Heart right ventricle (tissue), 16 donors: ENCODE measurements at regions not wholly inside any gene's neighbourhood (a gene's known extent, or its start where the extent isn't known, plus 50 kb on each side); places are given as distances from the start of the nearest gene placed in this dataset.

ENCODE experiments used
- ATAC-seq, 8 donors: fragments of 200-7000 bp; cut with Tn5 transposase; one replicate each; pipeline ENCODE4 v1.9.1; 2020; ENCODE audit warnings: mild to moderate bottlenecking in 8 of 8, moderate library complexity in 8 of 8, moderate number of reproducible peaks in 1 of 8
- DNase-seq, 2 donors: peaks; one replicate each; pipeline ENCODE4 v3.0.0-alpha.2; 2020
- H3K27ac ChIP-seq, 10 donors: fragments of 200-600 bp; sonication (generic) in 2 of 10; one replicate each; pipeline versions ENCODE4 v1.5.0 to v1.8.0; 2020 to 2022; ENCODE audit warnings: mild to moderate bottlenecking in 3 of 10
- H3K27me3 ChIP-seq, 7 donors: fragments of 200-600 bp; one replicate each; pipeline ENCODE4 v1.8.0; 2021 to 2022; ENCODE audit warnings: mild to moderate bottlenecking in 2 of 7
- H3K36me3 ChIP-seq, 9 donors: fragments of 200-600 bp; sonication (generic) in 1 of 9; one replicate each; pipeline versions ENCODE4 v1.5.0 to v1.8.0; 2020 to 2022; ENCODE audit warnings: mild to moderate bottlenecking in 2 of 9
- H3K4me1 ChIP-seq, 9 donors: fragments of 200-600 bp; sonication (generic) in 1 of 9; one replicate each; pipeline versions ENCODE4 v1.5.0 to v1.8.0; 2020 to 2022; ENCODE audit warnings: mild to moderate bottlenecking in 4 of 9
- H3K4me3 ChIP-seq, 10 donors: fragments of 200-600 bp; sonication (generic) in 2 of 10; one replicate each; pipeline versions ENCODE4 v1.5.0 to v1.8.0; 2020 to 2022; ENCODE audit warnings: mild to moderate bottlenecking in 7 of 10, moderate library complexity in 2 of 10
- H3K9me3 ChIP-seq, 11 donors: fragments of 200-600 bp in 10 of 11; sonication (generic) in 2 of 11; one replicate each; pipeline versions ENCODE4 v1.5.0 to v1.8.0; 2013 to 2022; ENCODE audit warnings: mild to moderate bottlenecking in 2 of 11, control low read depth in 1 of 11, moderate library complexity in 1 of 11
- WGBS, 2 donors: extraction: QIAGEN DNeasy Blood & Tissue Kit; methylation state at CpG; one replicate each; pipeline ENCODE4 v1.1.7; 2013; ENCODE audit warnings: inconsistent platforms in 1 of 2; 5-methylcytosine and 5-hydroxymethylcytosine counted together
- intact Hi-C, 10 donors: fragments of 100-400 bp; cut with DNase I; formaldehyde crosslinking; loops; one replicate each; pipeline versions ENCODE4 v1.11.1 to v1.14.2; 2022
- TF ChIP-seq, protein P1 (sequence below), 9 donors: fragments of 200-600 bp; sonication (generic) in 2 of 9; IDR thresholded peaks; one replicate each; pipeline versions ENCODE4 v1.5.0 to v1.8.0; 2021 to 2022; ENCODE audit warnings: antibody characterized with exemption in 9 of 9, mild to moderate bottlenecking in 5 of 9, moderate library complexity in 1 of 9
- donor health status: Arrhythmogenic right ventricular cardiomyopathy.
- donor health status: ischemic (EF 13 %, LVEDD 7.1; RV severe dilation, severe dysfunction).
- donor health status: healthy with polysubstance abuse.
- donor health status: DM: no; HTN: yes; CAD: no.
- donor health status: DM: no; HTN: no; CAD: no.
- donor health status: ischemic (EF 25% LVEDD 6.9; RV normal size, moderate dysfunction).
- donor health status: ischemic (EF 25% LVEDD 5.7; RV mildly dilated, moderate dysfunction).
- donor health status: healthy.
- donor health status: DM: yes; HTN: yes; CAD: no.
- donor health status: Ischemic cardiomyopathy.
- donor health status: ischemic (EF 35%, LVEDD 5.7; RV mildly dilated, moderate dysfunction).
- donor health status: nonischemic (EF 11% LVEDD 7.7; RV severe dilation, severe dysfunction).
- donor health status: DM: yes; HTN: yes; CAD: no.
- donor health status: PGD.
- donor health status: ischemic (EF 29% LVEDD 5.4; RV normal size, mild dysfunction).
- donor health status: nonischemic (EF 23%, LVEDD 6.1; RV moderate dilation, normal function).

DNA sequence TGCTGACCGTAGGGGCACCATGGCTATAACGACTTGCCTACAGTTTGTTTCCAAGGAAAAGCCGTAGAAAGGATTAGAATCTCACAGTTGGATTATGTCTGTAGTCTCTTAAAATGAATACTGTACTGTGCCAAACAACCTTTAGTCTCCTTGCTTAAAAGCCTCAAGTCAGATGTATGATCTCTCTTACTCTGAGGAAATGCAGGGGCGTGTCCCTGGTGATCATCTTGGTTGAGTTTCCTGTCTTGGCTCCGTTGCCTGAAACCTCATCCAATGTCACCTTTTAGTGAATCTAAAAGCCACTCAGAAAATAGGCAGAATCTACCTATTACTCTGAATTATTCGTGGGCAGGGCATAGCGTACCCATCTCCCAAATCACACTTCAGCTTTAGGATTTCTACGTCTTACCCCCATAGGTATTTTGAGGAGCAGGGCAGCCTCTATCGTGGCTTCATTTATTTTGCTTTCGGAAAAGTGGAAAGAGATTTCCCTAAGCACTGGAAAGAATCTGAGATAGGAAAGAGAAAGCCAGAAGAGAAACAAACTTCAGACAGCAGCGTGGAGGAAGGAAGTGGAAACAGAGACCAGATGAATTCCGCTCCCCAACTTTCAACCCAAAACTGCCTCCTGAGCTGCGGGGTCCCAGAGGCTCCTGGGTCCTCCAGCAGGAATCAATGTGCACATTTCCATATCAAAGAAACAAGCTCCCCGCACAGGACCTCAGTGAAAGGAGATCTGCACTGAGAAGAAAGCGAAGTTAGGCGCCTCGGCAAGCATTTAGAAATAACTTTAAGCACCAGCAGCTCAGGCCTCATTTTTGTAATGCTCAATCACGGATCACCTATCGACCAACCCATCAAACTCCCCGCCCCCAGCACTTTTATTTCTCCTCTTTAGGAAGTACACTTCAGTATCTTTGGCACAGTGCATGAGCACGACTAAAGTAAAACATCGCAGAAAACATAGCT is 245.8 kb downstream of the ETS1 start:
- ATAC-seq (peak in 6 of 8 donors; percentile 27 to 66 (median 57)), DNase-seq (peak in 1 of 2 donors; percentile 44)
- Histone ChIP-seq H3K27ac (peak overlapping the region in 9 of 10 donors; percentile 61 to 83 (median 74)), H3K36me3 (no peaks in the 10 kb centered on the region), H3K4me1 (peaks cover 0 to 47% (median 36%) of the 10 kb centered on the region in 9 donors), H3K9me3 (no peaks in the 10 kb centered on the region), H3K4me3 (no peak overlapping the region), H3K27me3 (no peaks in the 10 kb centered on the region)
- TF ChIP-seq, protein P1, sequence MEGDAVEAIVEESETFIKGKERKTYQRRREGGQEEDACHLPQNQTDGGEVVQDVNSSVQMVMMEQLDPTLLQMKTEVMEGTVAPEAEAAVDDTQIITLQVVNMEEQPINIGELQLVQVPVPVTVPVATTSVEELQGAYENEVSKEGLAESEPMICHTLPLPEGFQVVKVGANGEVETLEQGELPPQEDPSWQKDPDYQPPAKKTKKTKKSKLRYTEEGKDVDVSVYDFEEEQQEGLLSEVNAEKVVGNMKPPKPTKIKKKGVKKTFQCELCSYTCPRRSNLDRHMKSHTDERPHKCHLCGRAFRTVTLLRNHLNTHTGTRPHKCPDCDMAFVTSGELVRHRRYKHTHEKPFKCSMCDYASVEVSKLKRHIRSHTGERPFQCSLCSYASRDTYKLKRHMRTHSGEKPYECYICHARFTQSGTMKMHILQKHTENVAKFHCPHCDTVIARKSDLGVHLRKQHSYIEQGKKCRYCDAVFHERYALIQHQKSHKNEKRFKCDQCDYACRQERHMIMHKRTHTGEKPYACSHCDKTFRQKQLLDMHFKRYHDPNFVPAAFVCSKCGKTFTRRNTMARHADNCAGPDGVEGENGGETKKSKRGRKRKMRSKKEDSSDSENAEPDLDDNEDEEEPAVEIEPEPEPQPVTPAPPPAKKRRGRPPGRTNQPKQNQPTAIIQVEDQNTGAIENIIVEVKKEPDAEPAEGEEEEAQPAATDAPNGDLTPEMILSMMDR (IDR thresholded peaks at IDR 0.05), result no peak
- intact Hi-C loops, result loop anchor here in 3 of 10 donors (5.0 kb wide), 3 partner anchors 49 to 126 kb away; no protein-coding TSS in a partner anchor
- 68 to 73% methylated on average over 22 of the region's 22 CpGs for WGBS, 2 donors

DNA sequence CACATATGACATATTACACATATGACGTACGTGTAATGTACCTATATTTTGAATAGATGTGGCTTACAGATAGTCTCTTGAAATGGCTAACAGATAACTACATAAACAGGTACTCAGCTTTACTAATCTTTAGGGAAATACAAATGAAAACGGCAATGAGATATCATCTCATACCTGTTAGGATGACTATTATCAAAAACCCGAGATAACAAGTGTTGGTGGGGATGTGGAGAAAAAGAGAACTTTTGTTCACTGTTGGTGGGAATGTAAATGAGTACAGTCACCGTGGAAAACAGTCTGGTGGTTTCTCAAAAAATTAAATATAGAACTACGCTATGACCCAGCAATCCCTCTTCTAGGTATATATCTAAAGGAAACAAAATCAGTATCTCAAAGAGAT is 247.6 kb downstream of the ETS1 start:
- H3K27me3 ChIP-seq, result no peaks in the 10 kb centered on the region
- peak overlapping the region in 5 of 10 donors; percentile 73 to 83 (median 80) for H3K27ac ChIP-seq
- H3K4me3 ChIP-seq, result no peak overlapping the region
- no peaks in the 10 kb centered on the region for H3K36me3 ChIP-seq
- no peak for DNase-seq
- H3K4me1 ChIP-seq, result peaks cover 0 to 65% (median 54%) of the 10 kb centered on the region in 9 donors
- intact Hi-C loops, result loop anchor here in 5 of 10 donors (5.0 to 10.0 kb wide), 6 partner anchors 42 to 128 kb away; no protein-coding TSS in a partner anchor
- TF ChIP-seq, protein P1 (IDR thresholded peaks at IDR 0.05), result no peak
- 91 to 92% methylated on average over 6 of the region's 6 CpGs for WGBS, 2 donors
- no peak for ATAC-seq
- H3K9me3 ChIP-seq, result no peaks in the 10 kb centered on the region

DNA sequence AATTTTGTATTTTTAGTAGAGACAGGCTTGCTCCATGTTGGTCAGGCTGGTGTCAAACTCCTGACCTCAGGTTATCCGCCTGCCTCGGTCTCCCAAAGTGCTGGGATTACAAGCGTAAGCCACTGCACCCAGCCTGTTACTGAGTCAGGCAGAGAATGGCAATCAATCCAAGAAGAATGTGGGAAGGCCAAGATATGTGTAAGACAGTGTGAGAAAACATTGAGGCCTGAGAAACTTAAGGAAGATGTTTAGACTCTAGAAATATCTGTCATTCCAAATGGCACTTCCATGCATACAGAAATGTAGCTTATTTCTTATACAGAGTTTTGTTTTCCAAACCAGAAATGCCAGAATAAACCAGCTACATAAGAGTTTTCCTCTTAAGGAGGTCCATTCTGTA is 248.5 kb downstream of the ETS1 start:
- Histone ChIP-seq H3K9me3 (no peaks in the 10 kb centered on the region), H3K4me1 (peaks cover 0 to 72% (median 59%) of the 10 kb centered on the region in 9 donors), H3K27me3 (no peaks in the 10 kb centered on the region), H3K27ac (peak overlapping the region in 2 of 10 donors; percentile 73 to 83), H3K4me3 (no peak overlapping the region), H3K36me3 (no peaks in the 10 kb centered on the region)
- intact Hi-C loops, result loop anchor here in 4 of 10 donors (5.0 to 10.0 kb wide), 4 partner anchors 42 to 128 kb away; no protein-coding TSS in a partner anchor
- DNase-seq (no peak), ATAC-seq (no peak)
- TF ChIP-seq, protein P1 (IDR thresholded peaks at IDR 0.05), result no peak
- WGBS, 2 donors, result 98 to 99% methylated on average over 3 of the region's 3 CpGs

DNA sequence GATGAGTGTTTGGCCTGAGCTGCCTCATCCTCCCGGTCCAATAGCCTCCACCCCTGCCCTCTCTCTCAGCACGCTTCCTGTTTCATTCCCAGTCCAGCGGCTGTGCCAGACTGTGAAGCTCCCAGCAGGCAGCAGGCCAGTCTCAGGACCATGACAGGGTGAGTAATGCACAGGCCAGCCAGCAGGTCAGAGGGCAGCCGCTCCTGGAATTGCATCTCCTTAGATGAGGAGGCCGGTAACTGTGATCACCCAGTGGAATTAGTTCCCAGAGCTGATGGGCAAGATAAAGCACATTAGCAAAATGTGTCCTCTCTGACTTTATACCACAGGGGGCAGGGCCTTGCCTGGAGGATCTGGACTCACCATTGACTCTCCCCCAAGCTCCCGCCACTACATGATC is 251.2 kb downstream of the ETS1 start:
- TF ChIP-seq, protein P1 (IDR thresholded peaks at IDR 0.05), result peak in 1 of 9 donors; percentile 10

More for the DNA sequence above, 251.2 kb downstream of the ETS1 start:
- Histone ChIP-seq H3K27me3 (no peaks in the 10 kb centered on the region), H3K4me3 (no peak overlapping the region), H3K4me1 (peaks cover 0 to 62% (median 40%) of the 10 kb centered on the region in 9 donors), H3K36me3 (no peaks in the 10 kb centered on the region), H3K9me3 (no peaks in the 10 kb centered on the region), H3K27ac (peak overlapping the region in 7 of 10 donors; percentile 49 to 91 (median 66))
- 54 to 65% methylated on average over 6 of the region's 6 CpGs for WGBS, 2 donors
- ATAC-seq (peak; percentile 24 to 83 (median 68)), DNase-seq (peak; percentile 61 to 67)
- intact Hi-C loops, result loop anchor here in 4 of 10 donors (2.0 to 10.0 kb wide), 5 partner anchors 39 to 131 kb away; no protein-coding TSS in a partner anchor
